ENCODE measurements at regions not wholly inside any gene's neighbourhood (a gene's known extent, or its start where the extent isn't known, plus 50 kb on each side); places are given as distances from the start of the nearest gene placed in this dataset.
"Not testable (repeated sequence)": the region's sequence is repeated elsewhere in the genome, so short reads cannot be mapped to it uniquely, and the experiment has no call there.

GRCh38 chr5:67627079-67627478 is 430.5 kb upstream of the CD180 start:
- TF ChIP-seq ERG, IRF1 (CRISPR knock-in tag; IDR thresholded peaks at IDR 0.05): not testable (repeated sequence)

All from WTC11 (cell line).